Uterus (tissue), 2 donors: ENCODE measurements at regions not wholly inside any gene's neighbourhood (a gene's known extent, or its start where the extent isn't known, plus 50 kb on each side); places are given as distances from the start of the nearest gene placed in this dataset.

Experiments
- POLR2A ChIP-seq, 2 donors: fragments of 450-650 bp; IDR thresholded peaks; one replicate each; pipeline ENCODE4 v1.6.1; 2016; ENCODE audit warnings: antibody characterized with exemption in 2 of 2, mild to moderate bottlenecking in 1 of 2, moderate library complexity in 1 of 2
- TF ChIP-seq, protein P1 (sequence below), 4 experiments: fragments of 200-600 bp in 2 of 4; fragments of 450-650 bp in 2 of 4; sonication (generic) in 2 of 4; IDR thresholded peaks; one replicate each; pipeline ENCODE4 v1.5.1; 2016 to 2019; ENCODE audit warnings: antibody characterized with exemption in 4 of 4, mild to moderate bottlenecking in 2 of 4, moderate library complexity in 1 of 4

DNA sequence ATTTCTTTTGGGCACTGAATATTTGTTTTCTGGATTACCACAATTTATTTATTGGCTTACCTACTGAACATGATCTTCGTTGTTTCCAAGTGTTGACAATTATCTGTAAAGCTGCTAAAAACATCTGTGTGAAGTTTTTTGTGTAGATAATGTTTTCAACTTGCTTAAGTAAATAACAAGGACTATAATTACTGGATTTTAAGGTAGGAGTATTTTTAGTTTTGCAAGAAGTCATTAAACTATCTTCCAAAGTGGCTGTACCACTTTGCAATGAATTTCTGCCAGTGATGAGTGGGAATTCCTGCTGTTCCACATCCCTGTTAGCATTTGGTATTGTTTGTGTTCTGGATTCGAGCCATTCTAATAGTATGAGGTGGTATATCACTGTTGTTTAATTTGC, 702.2 kb downstream of the MECOM start:
- TF ChIP-seq, protein P1, sequence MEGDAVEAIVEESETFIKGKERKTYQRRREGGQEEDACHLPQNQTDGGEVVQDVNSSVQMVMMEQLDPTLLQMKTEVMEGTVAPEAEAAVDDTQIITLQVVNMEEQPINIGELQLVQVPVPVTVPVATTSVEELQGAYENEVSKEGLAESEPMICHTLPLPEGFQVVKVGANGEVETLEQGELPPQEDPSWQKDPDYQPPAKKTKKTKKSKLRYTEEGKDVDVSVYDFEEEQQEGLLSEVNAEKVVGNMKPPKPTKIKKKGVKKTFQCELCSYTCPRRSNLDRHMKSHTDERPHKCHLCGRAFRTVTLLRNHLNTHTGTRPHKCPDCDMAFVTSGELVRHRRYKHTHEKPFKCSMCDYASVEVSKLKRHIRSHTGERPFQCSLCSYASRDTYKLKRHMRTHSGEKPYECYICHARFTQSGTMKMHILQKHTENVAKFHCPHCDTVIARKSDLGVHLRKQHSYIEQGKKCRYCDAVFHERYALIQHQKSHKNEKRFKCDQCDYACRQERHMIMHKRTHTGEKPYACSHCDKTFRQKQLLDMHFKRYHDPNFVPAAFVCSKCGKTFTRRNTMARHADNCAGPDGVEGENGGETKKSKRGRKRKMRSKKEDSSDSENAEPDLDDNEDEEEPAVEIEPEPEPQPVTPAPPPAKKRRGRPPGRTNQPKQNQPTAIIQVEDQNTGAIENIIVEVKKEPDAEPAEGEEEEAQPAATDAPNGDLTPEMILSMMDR (IDR thresholded peaks at IDR 0.05), result no peak
- no peak for TF ChIP-seq POLR2A (IDR thresholded peaks at IDR 0.05)
